Stimulated activated CD8-positive, alpha-beta memory T cell treated with anti-CD3 and anti-CD28 coated beads, Interleukin-15, amount 100 ng/mL, for 1 hour (primary cell): ENCODE measurements at regions not wholly inside any gene's neighbourhood (a gene's known extent, or its start where the extent isn't known, plus 50 kb on each side); places are given as distances from the start of the nearest gene placed in this dataset.

Source experiments
- DNase-seq: peaks from one replicate; pipeline ENCODE4 v3.0.0-alpha.2; 2020; ENCODE audit warnings: low read depth

GRCh38 chr11:70650075-70650909, 252.0 kb downstream of the CTTN start:
- DNase-seq, result no peak

GRCh38 chr11:70651031-70651430, 252.7 kb downstream of the CTTN start:
- no peak for DNase-seq

GRCh38 chr11:70654016-70654415, 255.7 kb downstream of the CTTN start:
- DNase-seq, result no peak

DNA sequence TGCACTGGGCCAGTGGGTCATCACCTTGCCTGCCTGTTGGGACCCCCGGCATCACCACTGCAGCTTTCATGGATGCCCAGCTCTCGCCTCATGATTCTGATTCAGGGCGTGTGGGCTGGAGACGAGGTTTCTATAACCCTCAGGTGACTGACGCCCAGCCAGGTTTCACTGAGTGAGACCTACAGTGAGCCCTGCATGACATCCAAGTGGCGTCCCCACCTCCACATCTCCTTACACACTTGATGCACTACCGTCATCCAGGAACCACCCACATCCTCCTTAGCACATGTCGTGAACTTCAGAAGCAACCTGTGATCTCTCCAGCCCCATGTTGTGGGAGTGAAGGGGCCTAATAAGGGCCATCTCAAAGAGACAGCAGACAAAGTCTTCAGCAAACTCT, 257.5 kb downstream of the CTTN start:
- no peak for DNase-seq

- DNase-seq, result no peak
Measured at GRCh38 chr11:70656252-70656651, 257.9 kb downstream of the CTTN start.

DNA sequence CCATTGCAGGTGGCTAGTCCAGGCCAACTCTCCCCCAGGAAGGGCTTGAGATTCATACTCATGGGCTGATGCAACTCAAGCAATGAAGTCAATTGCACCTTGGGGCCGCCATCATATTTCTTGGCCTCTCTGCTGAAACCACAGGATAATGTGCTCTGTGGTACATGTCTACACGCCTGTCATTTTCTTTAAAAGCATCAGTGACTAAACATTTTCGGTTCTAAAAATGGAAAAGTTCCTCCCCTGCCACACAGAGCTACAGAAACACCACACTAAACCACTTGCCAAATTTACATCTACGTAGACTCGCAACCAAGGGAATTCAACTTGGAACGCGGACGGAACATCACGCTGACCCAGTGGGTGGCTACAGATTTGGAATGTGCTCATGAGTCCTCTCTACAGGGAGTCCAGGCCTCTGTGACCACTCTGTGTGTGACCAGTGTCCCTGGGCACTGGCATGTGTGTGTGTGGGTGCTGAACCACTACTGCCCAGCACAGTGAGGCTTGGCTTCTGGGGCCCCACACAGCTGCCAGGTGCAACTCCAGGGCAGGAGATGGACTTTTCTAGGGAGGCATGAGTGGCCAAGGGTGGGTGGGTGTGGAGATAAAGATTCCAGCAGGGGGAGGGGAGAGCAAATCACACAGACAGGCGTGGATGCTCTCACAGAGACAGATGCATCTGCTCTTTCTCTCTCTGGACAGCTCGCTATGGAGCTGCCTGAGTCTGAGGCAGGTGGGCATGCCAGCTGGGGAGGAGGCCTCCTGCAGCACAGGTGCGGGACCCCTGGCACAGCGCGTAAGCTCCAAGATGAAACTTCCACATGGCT, 261.9 kb downstream of the CTTN start:
- no peak for DNase-seq

DNA sequence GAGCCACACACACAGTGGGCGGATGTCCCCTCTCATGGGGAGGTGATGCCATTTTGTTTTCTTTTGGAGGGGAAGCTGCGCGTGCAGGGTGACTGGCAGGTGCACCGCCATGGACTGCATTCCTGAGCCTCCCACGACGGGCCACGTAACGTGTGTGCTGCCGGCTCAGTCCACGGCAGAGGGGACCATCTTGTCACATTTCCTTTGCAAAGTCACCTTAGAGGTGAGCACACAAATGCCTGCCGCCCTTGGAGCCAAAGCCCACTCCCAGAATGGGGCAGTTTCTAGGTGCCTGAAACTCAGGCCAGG, 262.5 kb downstream of the CTTN start:
- no peak for DNase-seq

DNA sequence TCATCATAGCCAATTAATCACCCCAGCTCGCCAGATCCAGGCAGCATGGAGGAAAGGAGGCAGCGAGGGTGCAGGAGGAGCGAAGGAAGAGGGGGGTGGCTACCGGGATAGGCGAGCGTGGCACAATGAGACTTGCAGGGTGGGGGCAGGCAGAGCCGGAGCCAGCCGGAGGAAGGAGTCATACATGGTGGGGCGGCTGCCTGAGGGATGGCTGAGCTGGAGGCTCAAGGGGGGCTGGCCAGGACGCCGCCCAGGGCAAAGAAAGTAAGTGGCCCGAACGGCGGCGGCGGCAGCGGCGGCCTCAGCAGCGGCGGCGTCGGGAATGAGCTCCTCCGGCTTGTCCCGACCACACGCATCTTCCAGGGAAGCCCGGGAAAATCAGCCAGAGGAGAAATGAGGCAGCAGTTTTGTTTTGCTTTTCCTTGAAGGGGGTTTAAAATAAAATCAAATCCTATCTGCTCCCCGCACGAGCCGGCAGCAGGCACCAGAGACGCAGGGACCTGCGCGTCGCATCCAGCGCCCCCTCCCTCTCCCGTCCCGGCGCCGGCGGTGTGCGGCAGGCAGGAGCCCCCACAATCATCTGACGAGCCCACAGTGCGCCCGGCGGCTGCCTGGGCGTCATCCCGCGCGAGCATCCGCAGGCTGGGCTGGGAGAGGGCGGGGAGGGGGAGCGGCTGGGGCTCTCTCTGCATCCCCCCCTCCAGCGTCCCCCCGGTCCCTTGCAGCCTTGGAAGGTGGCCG, 263.6 kb downstream of the CTTN start:
- no peak for DNase-seq

DNA sequence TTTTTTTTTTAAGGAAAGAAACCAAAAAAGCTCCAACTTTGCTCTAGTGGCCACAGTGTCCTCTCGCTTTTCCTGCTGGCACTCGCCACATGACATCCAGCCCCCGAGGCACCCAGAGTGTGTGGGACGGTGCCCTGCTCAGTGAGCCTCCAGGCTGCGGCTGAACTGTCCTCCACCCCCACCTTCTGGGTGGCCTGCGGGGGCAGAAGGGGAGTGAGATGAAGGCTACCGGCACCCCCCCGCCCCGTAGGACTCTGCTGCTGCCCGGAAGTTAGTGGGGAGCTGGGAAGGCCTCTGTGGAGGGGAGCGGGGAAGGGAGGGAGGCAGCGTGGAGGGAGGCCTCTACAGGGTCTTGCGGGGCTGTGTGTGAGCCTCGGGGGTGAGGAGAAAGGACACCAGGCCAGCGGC, 264.4 kb downstream of the CTTN start:
- no peak for DNase-seq

GRCh38 chr11:70663815-70664214, 265.5 kb downstream of the CTTN start:
- DNase-seq, result no peak

- DNase-seq, result no peak
Measured at GRCh38 chr11:70666311-70666710, 268.0 kb downstream of the CTTN start.

DNA sequence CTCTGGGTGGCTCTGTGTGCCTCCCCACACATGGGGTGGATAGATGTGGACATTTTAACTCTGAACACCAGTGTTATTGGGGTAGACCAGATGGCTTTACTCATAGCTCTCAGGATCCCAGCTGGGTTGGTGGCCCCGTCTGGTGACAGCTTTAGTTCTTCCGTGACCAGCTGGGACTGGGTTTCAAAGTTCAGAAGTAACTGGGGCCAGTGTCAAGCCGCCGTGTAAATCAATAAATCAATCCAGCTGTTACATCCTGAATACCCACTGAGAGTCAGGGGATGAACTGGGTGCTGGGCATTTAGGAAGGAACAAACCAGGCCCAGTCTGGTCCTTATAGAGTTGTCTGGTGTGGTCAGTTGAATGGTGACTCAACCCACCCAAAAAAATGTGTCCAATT, 269.4 kb downstream of the CTTN start:
- no peak for DNase-seq

DNA sequence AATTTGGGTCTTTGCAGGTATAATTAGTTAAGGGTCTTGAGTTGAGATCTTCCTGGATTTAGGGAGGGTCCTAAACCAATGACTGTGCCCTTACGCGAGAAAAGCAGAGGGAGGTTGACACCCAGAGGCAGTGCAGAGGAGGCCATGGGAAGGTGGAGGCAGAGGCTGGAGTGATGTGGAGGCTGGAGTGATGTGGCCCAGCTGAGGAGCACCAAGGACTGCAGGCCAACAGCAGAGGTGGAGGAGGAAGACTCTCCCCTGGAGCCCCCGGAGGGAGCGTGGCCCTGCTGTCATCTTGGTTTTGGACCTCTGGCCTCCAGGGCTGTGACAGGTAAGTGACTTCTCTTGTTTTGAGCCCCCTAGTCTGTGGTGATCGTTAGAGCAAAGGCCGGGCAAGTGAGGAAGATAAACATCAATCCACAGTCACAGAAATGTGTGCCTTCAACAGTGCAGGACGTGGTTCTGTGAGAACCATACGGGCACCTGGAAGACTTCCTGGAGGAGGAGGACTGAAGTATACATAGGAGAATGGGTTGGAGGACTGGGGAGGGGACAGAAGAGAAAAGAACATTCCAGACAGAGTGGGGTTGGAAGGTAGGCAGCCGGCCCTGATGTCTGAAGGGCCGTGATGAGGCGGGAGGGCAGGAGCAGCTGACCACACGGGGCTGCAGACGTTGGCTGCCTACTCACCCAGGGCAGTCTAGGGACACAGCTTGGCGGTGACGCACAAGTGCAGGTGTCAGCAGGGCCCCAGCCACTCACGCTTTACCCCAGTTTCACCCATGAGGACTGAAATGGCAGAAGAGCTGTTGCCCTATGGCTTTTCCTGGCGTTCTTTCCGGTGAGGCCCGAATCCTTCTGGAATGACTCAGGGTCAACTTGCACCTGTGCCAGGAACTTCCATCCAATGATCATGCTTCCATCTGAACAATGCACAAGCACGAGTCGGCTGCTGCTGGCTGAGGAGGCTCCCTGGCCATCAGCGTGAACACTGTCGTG, 270.2 kb downstream of the CTTN start:
- no peak for DNase-seq

- no peak for DNase-seq
Measured at GRCh38 chr11:70669281-70669680, 271.0 kb downstream of the CTTN start.

- DNase-seq, result no peak
Measured at GRCh38 chr11:70669871-70670675, 271.7 kb downstream of the CTTN start.

- no peak for DNase-seq
Measured at GRCh38 chr11:70670676-70671034, 272.3 kb downstream of the CTTN start.

GRCh38 chr11:70671083-70671482, 272.8 kb downstream of the CTTN start:
- no peak for DNase-seq

DNA sequence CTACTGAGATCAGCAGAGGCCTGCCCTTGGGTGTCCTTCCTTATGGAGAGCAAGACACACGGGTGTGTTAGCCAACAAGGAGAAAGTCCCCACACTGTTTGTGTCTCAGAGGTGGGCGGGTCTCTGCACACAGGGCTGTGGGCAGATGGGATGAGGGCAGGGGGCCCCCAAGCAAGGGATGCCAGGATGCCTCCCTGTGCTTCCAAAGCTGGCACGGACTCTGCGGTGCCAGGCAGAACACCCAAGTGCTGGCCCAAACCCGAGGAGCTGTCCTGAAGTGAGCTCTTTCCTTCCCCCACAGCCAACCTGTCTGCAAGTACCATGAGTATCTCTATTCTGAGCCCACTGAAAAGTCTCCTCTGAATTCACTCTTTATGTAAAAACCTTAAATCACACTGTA, 273.3 kb downstream of the CTTN start:
- no peak for DNase-seq

- DNase-seq, result no peak
Measured at GRCh38 chr11:70672991-70673653, 274.8 kb downstream of the CTTN start.

DNA sequence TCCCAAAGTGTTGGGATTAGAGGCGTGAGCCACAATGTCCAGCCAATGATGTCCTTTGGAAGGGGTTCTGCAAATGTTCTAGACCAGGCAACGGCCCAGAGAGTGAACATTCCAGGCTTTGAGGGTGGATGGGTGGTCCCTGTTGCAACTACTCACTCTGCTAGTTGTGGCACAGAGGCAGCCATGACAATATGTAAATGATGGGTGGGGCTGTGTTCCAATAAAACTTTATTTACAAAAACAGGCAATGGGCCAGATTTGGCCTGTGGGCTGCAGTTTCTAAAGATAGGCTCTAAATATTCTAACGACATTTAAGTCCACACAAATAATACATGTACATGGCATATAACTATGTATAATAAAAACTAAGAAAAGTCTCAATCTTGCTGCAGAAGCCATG, 276.3 kb downstream of the CTTN start:
- DNase-seq, result no peak
